GM12878 (cell line): ENCODE measurements at regions not wholly inside any gene's neighbourhood (a gene's known extent, or its start where the extent isn't known, plus 50 kb on each side); places are given as distances from the start of the nearest gene placed in this dataset.

ENCODE experiments used
- ATAC-seq: fragments of 200-7000 bp; cut with Tn5 transposase; 3 replicates; pipeline ENCODE4 v1.9.1; 2020; ENCODE audit warnings: mild to moderate bottlenecking, moderate library complexity
- BruUV-seq: library from RNA; stranded (reverse); fragments of 400-500 nt; replicated peaks from 2 replicates; lab custom pipeline; 2021; lab: Mats Ljungman, UMichigan
- CTCF ChIA-PET: fragments of 300-600 bp; sonication (Branson Sonifier 250); formaldehyde crosslinking; extraction: SDS; loops from one replicate; lab custom pipeline; 2021; ENCODE audit warnings: inconsistent platforms; lab: Yijun Ruan, JAX
- POLR2A ChIA-PET: fragments of 350-600 bp; formaldehyde crosslinking; extraction: SDS; loops from one replicate; lab custom pipeline; 2021; ENCODE audit warnings: inconsistent platforms; lab: Charles Lee
- RAD21 ChIA-PET: fragments of 300-600 bp; sonication (Branson Sonifier 250); formaldehyde crosslinking; loops from one replicate; lab custom pipeline; 2023; ENCODE audit warnings: antibody characterized with exemption; ENCODE audit not compliant: unreplicated experiment; lab: Charles Lee
- SMC1A ChIA-PET: fragments of 300-600 bp; sonication (Branson Sonifier 250); formaldehyde crosslinking; loops from one replicate; lab custom pipeline; 2023; ENCODE audit not compliant: unreplicated experiment, uncharacterized antibody; lab: Charles Lee
- DNase-seq: peaks from one replicate; pipeline ENCODE4 v3.0.0-alpha.2; 2011; ENCODE audit warnings: low read depth, low spot score
- FAIRE-seq: peaks from 3 replicates; lab custom pipeline; 2011; peaks lifted over from hg19 to GRCh38; lab: Jason Lieb, UNC
- H2AFZ ChIP-seq: 2 replicates; pipeline ENCODE4 v1.6.0; 2011; ENCODE audit warnings: low read depth, low read length, control low read depth; ENCODE audit not compliant: control insufficient read depth
- H3K27ac ChIP-seq: 2 replicates; pipeline ENCODE4 v1.5.1; 2011; ENCODE audit warnings: control low read depth; ENCODE audit not compliant: control insufficient read depth, insufficient read depth
- H3K27me3 ChIP-seq, 2 experiments: replicated peaks in 1 of 2; 2 replicates each; pipeline versions ENCODE4 v1.6.0 to v1.6.1; 2011; ENCODE audit warnings: low read length in 1 of 2; ENCODE audit not compliant: control insufficient read depth in 2 of 2, insufficient read depth in 2 of 2
- H3K36me3 ChIP-seq, 2 experiments: 2 replicates each; pipeline ENCODE4 v1.5.1; 2011; ENCODE audit warnings: low read length in 1 of 2; ENCODE audit not compliant: control insufficient read depth in 2 of 2, insufficient read depth in 2 of 2
- H3K4me1 ChIP-seq: 2 replicates; pipeline ENCODE4 v1.6.1; 2011; ENCODE audit warnings: mild to moderate bottlenecking, low read length, moderate library complexity, mixed read lengths; ENCODE audit not compliant: control insufficient read depth, insufficient read depth
- H3K4me2 ChIP-seq: 2 replicates; pipeline ENCODE4 v1.6.0; 2011; ENCODE audit warnings: control low read depth; ENCODE audit not compliant: control insufficient read depth, insufficient read depth
- H3K4me3 ChIP-seq: fragments of 200-600 bp; sonication (generic); 2 replicates; pipeline ENCODE4 v1.5.1; 2016
- H3K79me2 ChIP-seq: 2 replicates; pipeline ENCODE4 v1.6.0; 2011; ENCODE audit warnings: low read length; ENCODE audit not compliant: control insufficient read depth, insufficient read depth
- H3K9ac ChIP-seq: 2 replicates; pipeline ENCODE4 v1.8.0; 2011; ENCODE audit warnings: low read length, control low read depth, mixed read lengths; ENCODE audit not compliant: control insufficient read depth, insufficient read depth
- H3K9me3 ChIP-seq: replicated peaks from 3 replicates; pipeline ENCODE4 v1.5.1; 2011; ENCODE audit warnings: mild to moderate bottlenecking, low read length; ENCODE audit not compliant: control insufficient read depth, insufficient read depth
- H4K20me1 ChIP-seq: 2 replicates; pipeline ENCODE4 v1.6.0; 2011; ENCODE audit not compliant: control insufficient read depth, insufficient read depth
- ATF7 ChIP-seq: fragments of 450-650 bp; IDR thresholded peaks from 2 replicates; pipeline ENCODE4 v1.6.1; 2016; ENCODE audit warnings: low read depth, mild to moderate bottlenecking
- CBX5 ChIP-seq: sonication (generic); IDR thresholded peaks from 2 replicates; pipeline ENCODE4 v1.6.1; 2016; ENCODE audit warnings: low read depth, moderate library complexity, mild to moderate bottlenecking, inconsistent platforms
- CUX1 ChIP-seq: IDR thresholded peaks from 2 replicates; pipeline ENCODE4 v1.6.1; 2012; ENCODE audit warnings: improper control_type of control experiment, low read depth, low read length; ENCODE audit not compliant: insufficient replicate concordance
- KAT2A ChIP-seq: conservative IDR thresholded peaks from 2 replicates; pipeline ENCODE4 v1.6.1; 2011; ENCODE audit warnings: low read depth, low read length; ENCODE audit not compliant: control insufficient read depth
- LARP7 ChIP-seq: fragments of 450-650 bp; IDR thresholded peaks from 2 replicates; pipeline ENCODE4 v1.6.1; 2017; ENCODE audit warnings: mild to moderate bottlenecking
- PML ChIP-seq: IDR thresholded peaks from 2 replicates; pipeline ENCODE4 v1.6.1; 2012; ENCODE audit warnings: low read length, inconsistent platforms
- RCOR1 ChIP-seq: conservative IDR thresholded peaks from 2 replicates; pipeline ENCODE4 v1.6.1; 2012; ENCODE audit warnings: low read depth, low read length, improper control_type of control experiment
- SMAD5 ChIP-seq: IDR thresholded peaks from 2 replicates; pipeline ENCODE4 v1.6.1; 2016; ENCODE audit warnings: antibody characterized with exemption, low read depth
- WGBS: methylation state at CpG from one replicate; pipeline ENCODE4 v1.1.6; 2016; ENCODE audit warnings: low lambda C conversion rate; ENCODE audit not compliant: insufficient replicate concordance, insufficient coverage; ENCODE audit errors: missing lambda C conversion rate; 5-methylcytosine and 5-hydroxymethylcytosine counted together
- in situ Hi-C: fragments of 300-500 bp; cut with MboI; formaldehyde crosslinking; loops from 9 replicates; pipeline ENCODE4 v1.14.3; 2018; ENCODE audit warnings: mixed read lengths
- intact Hi-C: fragments of 100-400 bp; cut with micrococcal nuclease; formaldehyde crosslinking; loops from one replicate; pipeline ENCODE4 v1.14.2; 2022; ENCODE audit not compliant: unreplicated experiment

GRCh38 chr13:111420113-111420876 is 99.9 kb downstream of the TEX29 start:
- H3K4me2 ChIP-seq = no peak overlapping the region
- 43% methylated on average over 20 of the region's 20 CpGs for WGBS

More at GRCh38 chr13:111420113-111420876, 99.9 kb downstream of the TEX29 start:
- FAIRE-seq (no peak), DNase-seq (no peak)
- H3K4me1 ChIP-seq = no peaks in the 10 kb centered on the region
- H3K9me3 ChIP-seq = no peaks in the 10 kb centered on the region
- RAD21 ChIA-PET = no interaction called here
- no peak overlapping the region for H3K4me3 ChIP-seq
- in situ Hi-C loops = no loop called here
- no TSS peak for BruUV-seq
- H2AFZ ChIP-seq = no peak overlapping the region
- no peak overlapping the region for H3K9ac ChIP-seq
- no peaks in the 10 kb centered on the region; the same call in 1 of the 2 replicates for H4K20me1 ChIP-seq
- SMC1A ChIA-PET = interaction anchor here (0.6 kb wide), 1 partner anchor 874 kb away, joined by 3 read pairs; no protein-coding TSS in a partner anchor
- intact Hi-C loops = no loop called here
- CTCF ChIA-PET = no interaction called here
- POLR2A ChIA-PET = no interaction called here
- no peaks in the 10 kb centered on the region for H3K27me3 ChIP-seq
- TF ChIP-seq LARP7 = no peak
- no peak for TF ChIP-seq PML
- TF ChIP-seq CUX1 = no peak
- no peak for TF ChIP-seq CBX5
- TF ChIP-seq SMAD5 = no peak
- no peak for TF ChIP-seq KAT2A
- TF ChIP-seq RCOR1 = no peak
- TF ChIP-seq ATF7 = no peak
- TF ChIP-seq, all 136 proteins: peak for 0
- H3K27ac ChIP-seq = no peak overlapping the region
- ATAC-seq = no peak
- no peaks in the 10 kb centered on the region for H3K36me3 ChIP-seq
- H3K79me2 ChIP-seq = no peaks in the 10 kb centered on the region
